ENCODE measurements at regions not wholly inside any gene's neighbourhood (a gene's known extent, or its start where the extent isn't known, plus 50 kb on each side); places are given as distances from the start of the nearest gene placed in this dataset.

DNA sequence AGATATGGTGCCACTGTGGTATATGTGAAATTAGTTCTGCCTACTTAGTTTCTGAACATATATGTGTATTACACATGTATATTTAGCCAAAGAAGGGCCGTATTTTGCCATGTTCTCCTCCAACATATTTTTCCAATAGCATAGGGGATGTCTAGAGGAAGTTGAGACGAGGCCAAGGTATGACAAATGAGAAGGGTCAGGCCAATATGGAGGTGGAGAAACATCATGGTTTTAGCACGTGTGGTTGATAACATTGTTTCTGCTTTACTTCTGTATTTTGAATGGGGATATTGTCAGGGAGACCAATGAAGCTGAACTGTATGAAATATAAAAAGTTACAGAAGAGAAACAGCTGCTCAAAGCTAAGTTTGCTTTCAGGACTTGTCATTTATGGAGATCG lies 246.7 kb upstream of the TLL1 start:
- TF ChIP-seq POLR2AphosphoS5 (IDR thresholded peaks at IDR 0.05; ENCODE audit: low read depth, low read length), result no peak
- TF ChIP-seq SIN3A (IDR thresholded peaks at IDR 0.05; ENCODE audit: borderline replicate concordance, insufficient read depth, low read length), result no peak
- TF ChIP-seq, protein P1, sequence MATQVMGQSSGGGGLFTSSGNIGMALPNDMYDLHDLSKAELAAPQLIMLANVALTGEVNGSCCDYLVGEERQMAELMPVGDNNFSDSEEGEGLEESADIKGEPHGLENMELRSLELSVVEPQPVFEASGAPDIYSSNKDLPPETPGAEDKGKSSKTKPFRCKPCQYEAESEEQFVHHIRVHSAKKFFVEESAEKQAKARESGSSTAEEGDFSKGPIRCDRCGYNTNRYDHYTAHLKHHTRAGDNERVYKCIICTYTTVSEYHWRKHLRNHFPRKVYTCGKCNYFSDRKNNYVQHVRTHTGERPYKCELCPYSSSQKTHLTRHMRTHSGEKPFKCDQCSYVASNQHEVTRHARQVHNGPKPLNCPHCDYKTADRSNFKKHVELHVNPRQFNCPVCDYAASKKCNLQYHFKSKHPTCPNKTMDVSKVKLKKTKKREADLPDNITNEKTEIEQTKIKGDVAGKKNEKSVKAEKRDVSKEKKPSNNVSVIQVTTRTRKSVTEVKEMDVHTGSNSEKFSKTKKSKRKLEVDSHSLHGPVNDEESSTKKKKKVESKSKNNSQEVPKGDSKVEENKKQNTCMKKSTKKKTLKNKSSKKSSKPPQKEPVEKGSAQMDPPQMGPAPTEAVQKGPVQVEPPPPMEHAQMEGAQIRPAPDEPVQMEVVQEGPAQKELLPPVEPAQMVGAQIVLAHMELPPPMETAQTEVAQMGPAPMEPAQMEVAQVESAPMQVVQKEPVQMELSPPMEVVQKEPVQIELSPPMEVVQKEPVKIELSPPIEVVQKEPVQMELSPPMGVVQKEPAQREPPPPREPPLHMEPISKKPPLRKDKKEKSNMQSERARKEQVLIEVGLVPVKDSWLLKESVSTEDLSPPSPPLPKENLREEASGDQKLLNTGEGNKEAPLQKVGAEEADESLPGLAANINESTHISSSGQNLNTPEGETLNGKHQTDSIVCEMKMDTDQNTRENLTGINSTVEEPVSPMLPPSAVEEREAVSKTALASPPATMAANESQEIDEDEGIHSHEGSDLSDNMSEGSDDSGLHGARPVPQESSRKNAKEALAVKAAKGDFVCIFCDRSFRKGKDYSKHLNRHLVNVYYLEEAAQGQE (IDR thresholded peaks at IDR 0.05; ENCODE audit: insufficient read depth in 1 of 2, low read depth in 2 of 2, low read length in 2 of 2), result no peak
- TF ChIP-seq TAF1 (IDR thresholded peaks at IDR 0.05; ENCODE audit: borderline replicate concordance, insufficient read depth, low read length), result no peak

Data from PFSK-1 (cell line).